K562 (cell line): ENCODE measurements at regions not wholly inside any gene's neighbourhood (a gene's known extent, or its start where the extent isn't known, plus 50 kb on each side); places are given as distances from the start of the nearest gene placed in this dataset.

Experiments used
- ATAC-seq: fragments of 200-7000 bp; cut with Tn5 transposase; 3 replicates; pipeline ENCODE4 v1.9.1; 2020; ENCODE audit warnings: moderate library complexity
- BruUV-seq: library from RNA; stranded (reverse); fragments of 400-500 nt; replicated peaks from 2 replicates; lab custom pipeline; 2021; lab: Mats Ljungman, UMichigan
- CTCF ChIA-PET: fragments of 300-600 bp; formaldehyde crosslinking; extraction: SDS; loops from one replicate; lab custom pipeline; 2021; ENCODE audit warnings: low intra/inter-chr PET ratio; lab: Yijun Ruan, JAX
- POLR2A ChIA-PET: fragments of 300-600, 350-650 bp; sonication (Branson Sonifier 250); formaldehyde crosslinking; extraction: SDS; loops from one replicate; lab custom pipeline; 2021; ENCODE audit warnings: antibody characterized with exemption, inconsistent platforms; lab: Yijun Ruan, JAX
- DNase-seq, 4 experiments: peaks; one replicate each; pipeline versions ENCODE4 v3.0.0 to v3.0.0-alpha.2; 2011 to 2018; ENCODE audit warnings: low spot score in 3 of 4, mixed read lengths in 3 of 4; ENCODE audit errors: extremely low read depth in 1 of 4
- FAIRE-seq: peaks from 2 replicates; lab custom pipeline; 2011; peaks lifted over from hg19 to GRCh38; lab: Jason Lieb, UNC
- H2AFZ ChIP-seq: 2 replicates; pipeline ENCODE4 v1.6.0; 2011; ENCODE audit warnings: low read depth, low read length, control low read depth, inconsistent platforms
- H3K27ac ChIP-seq: fragments of 200-600 bp; 3 replicates; pipeline ENCODE4 v1.8.0; 2011; ENCODE audit warnings: low read depth, mild to moderate bottlenecking, control low read depth, inconsistent platforms, low read length, moderate library complexity, mixed read lengths; ENCODE audit errors: extremely low read depth
- H3K27me3 ChIP-seq, 2 experiments: fragments of 300-600 bp in 1 of 2; 2 replicates in 1 of 2; 3 replicates in 1 of 2; pipeline versions ENCODE4 v1.6.0 to v1.8.0; 2011; ENCODE audit warnings: inconsistent platforms in 2 of 2, low read length in 2 of 2, mild to moderate bottlenecking in 1 of 2, mixed read lengths in 1 of 2, moderate library complexity in 1 of 2; ENCODE audit not compliant: control insufficient read depth in 2 of 2, insufficient read depth in 2 of 2
- H3K36me3 ChIP-seq: fragments of 300-600 bp; 3 replicates; pipeline ENCODE4 v1.8.0; 2011; ENCODE audit warnings: mild to moderate bottlenecking, low read length, inconsistent platforms; ENCODE audit not compliant: control insufficient read depth, insufficient read depth
- H3K4me1 ChIP-seq, 2 experiments: fragments of 200-600 bp in 1 of 2; replicated peaks in 1 of 2; 2 replicates in 1 of 2; 3 replicates in 1 of 2; pipeline versions ENCODE4 v1.5.1 to v1.8.0; 2011; ENCODE audit warnings: inconsistent platforms in 2 of 2, low read length in 2 of 2, mild to moderate bottlenecking in 1 of 2, mixed read lengths in 1 of 2, moderate library complexity in 1 of 2; ENCODE audit not compliant: control insufficient read depth in 2 of 2, insufficient read depth in 2 of 2
- H3K4me2 ChIP-seq: 2 replicates; pipeline ENCODE4 v1.6.1; 2011; ENCODE audit warnings: low read length, control low read depth, inconsistent platforms, mixed read lengths; ENCODE audit not compliant: insufficient read depth
- H3K4me3 ChIP-seq: fragments of 200-600 bp; sonication (generic), shearing (Covaris generic); 2 replicates; pipeline ENCODE4 v1.5.1; 2016; ENCODE audit warnings: control low read depth, inconsistent platforms
- H3K79me2 ChIP-seq: fragments of 200-600 bp; 3 replicates; pipeline ENCODE4 v1.8.0; 2011; ENCODE audit warnings: low read length, inconsistent platforms; ENCODE audit not compliant: control insufficient read depth, insufficient read depth
- H3K9ac ChIP-seq, 2 experiments: 2 replicates each; pipeline versions ENCODE4 v1.6.0 to v1.6.1; 2011; ENCODE audit warnings: low read depth in 2 of 2, low read length in 2 of 2, control low read depth in 1 of 2, inconsistent platforms in 1 of 2, mild to moderate bottlenecking in 1 of 2, mixed read lengths in 1 of 2; ENCODE audit not compliant: insufficient read depth in 1 of 2
- H3K9me1 ChIP-seq: one replicate; pipeline ENCODE4 v1.6.0; 2011; ENCODE audit warnings: inconsistent platforms, mild to moderate bottlenecking, low read length, moderate library complexity; ENCODE audit not compliant: control insufficient read depth, insufficient read depth
- H3K9me3 ChIP-seq: replicated peaks from 2 replicates; pipeline ENCODE4 v1.5.1; 2011; ENCODE audit warnings: low read depth, low read length, inconsistent platforms; ENCODE audit not compliant: control insufficient read depth, insufficient read depth
- H4K20me1 ChIP-seq: replicated peaks from 2 replicates; pipeline ENCODE4 v1.6.1; 2011; ENCODE audit warnings: low read length, inconsistent platforms, mixed read lengths; ENCODE audit not compliant: control insufficient read depth, insufficient read depth
- CCNT2 ChIP-seq: IDR thresholded peaks from 2 replicates; pipeline ENCODE4 v1.6.1; 2011; ENCODE audit warnings: borderline replicate concordance, low read depth, mild to moderate bottlenecking, moderate library complexity, mixed read lengths, low read length; ENCODE audit not compliant: insufficient read length; ENCODE audit errors: extremely low read depth
- MAFF ChIP-seq: IDR thresholded peaks from 2 replicates; pipeline ENCODE4 v1.6.1; 2012; ENCODE audit warnings: low read length, improper control_type of control experiment
- MAFG ChIP-seq: fragments of 450-650 bp; conservative IDR thresholded peaks from 2 replicates; pipeline ENCODE4 v1.6.1; 2016; ENCODE audit warnings: missing genetic modification characterization, missing compliant biosample characterization
- NFE2 ChIP-seq: IDR thresholded peaks from 2 replicates; pipeline ENCODE4 v1.6.1; 2014; ENCODE audit warnings: antibody characterized with exemption, low read depth
- NFE2L1 ChIP-seq: fragments of 450-650 bp; IDR thresholded peaks from 2 replicates; pipeline ENCODE4 v1.6.1; 2016; ENCODE audit warnings: missing genetic modification characterization, low read depth, mild to moderate bottlenecking, missing compliant biosample characterization, moderate library complexity, borderline replicate concordance
- WGBS: fragments of 100-300 bp; shearing (Covaris generic); methylation state at CpG from one replicate; pipeline ENCODE4 v1.1.6; 2016; ENCODE audit warnings: low coverage, mixed read lengths; ENCODE audit not compliant: insufficient coverage; ENCODE audit errors: missing lambda C conversion rate; 5-methylcytosine and 5-hydroxymethylcytosine counted together
- in situ Hi-C: fragments of 300-500 bp; cut with MboI; formaldehyde crosslinking; loops from 4 replicates; pipeline ENCODE4 v1.15.0; 2018; ENCODE audit warnings: inconsistent platforms, mixed read lengths
- intact Hi-C: fragments of 100-400 bp; cut with micrococcal nuclease; formaldehyde crosslinking; loops from 2 replicates; pipeline ENCODE4 v1.14.2; 2022
- TF ChIP-seq, protein P1 (sequence below): fragments of 250-450 bp; sonication (Bioruptor Pico); IDR thresholded peaks from 2 replicates; pipeline ENCODE4 v1.8.0; 2021; ENCODE audit warnings: moderate library complexity, mild to moderate bottlenecking, inconsistent platforms

DNA sequence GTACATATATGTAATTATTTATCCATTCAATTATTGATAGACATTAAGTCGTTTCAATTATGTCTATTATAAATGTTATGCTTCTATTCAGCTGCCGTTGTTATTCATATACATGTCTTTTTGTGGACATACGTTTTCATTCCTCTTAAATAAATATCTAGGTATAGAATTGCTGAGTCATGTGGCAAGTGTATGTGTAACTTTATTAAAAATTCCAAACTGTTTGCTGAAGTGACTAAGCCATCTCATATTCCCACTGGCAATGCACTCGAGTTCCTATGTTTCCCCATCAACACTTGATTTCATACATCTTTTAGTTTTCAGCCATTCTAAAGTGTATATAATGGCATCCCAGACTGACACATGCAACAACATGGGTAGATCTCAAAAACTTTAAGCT, 739.7 kb upstream of the POU3F2 start:
- TF ChIP-seq CCNT2 (no peak), NFE2 (0 out of 2 replicates have a peak, but pooled peaks have one; percentile 7), MAFG (tag) (peak; percentile 52; the same call in 1 of the 2 replicates), MAFF (0 out of 2 replicates have a peak, but pooled peaks have one; percentile 35), NFE2L1 (tag) (peak; percentile 17; the same call in 1 of the 2 replicates)
- TF ChIP-seq, protein P1, sequence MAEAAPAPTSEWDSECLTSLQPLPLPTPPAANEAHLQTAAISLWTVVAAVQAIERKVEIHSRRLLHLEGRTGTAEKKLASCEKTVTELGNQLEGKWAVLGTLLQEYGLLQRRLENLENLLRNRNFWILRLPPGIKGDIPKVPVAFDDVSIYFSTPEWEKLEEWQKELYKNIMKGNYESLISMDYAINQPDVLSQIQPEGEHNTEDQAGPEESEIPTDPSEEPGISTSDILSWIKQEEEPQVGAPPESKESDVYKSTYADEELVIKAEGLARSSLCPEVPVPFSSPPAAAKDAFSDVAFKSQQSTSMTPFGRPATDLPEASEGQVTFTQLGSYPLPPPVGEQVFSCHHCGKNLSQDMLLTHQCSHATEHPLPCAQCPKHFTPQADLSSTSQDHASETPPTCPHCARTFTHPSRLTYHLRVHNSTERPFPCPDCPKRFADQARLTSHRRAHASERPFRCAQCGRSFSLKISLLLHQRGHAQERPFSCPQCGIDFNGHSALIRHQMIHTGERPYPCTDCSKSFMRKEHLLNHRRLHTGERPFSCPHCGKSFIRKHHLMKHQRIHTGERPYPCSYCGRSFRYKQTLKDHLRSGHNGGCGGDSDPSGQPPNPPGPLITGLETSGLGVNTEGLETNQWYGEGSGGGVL (CRISPR knock-in tag) = no peak
- FAIRE-seq (no peak), DNase-seq (no peak), ATAC-seq (no peak)
- Histone ChIP-seq H2AFZ (no peak overlapping the region), H3K79me2 (no peaks in the 10 kb centered on the region), H3K9me1 (no peaks in the 10 kb centered on the region), H3K36me3 (no peaks in the 10 kb centered on the region), H3K4me2 (no peak overlapping the region), H3K4me3 (no peak overlapping the region), H3K27ac (no peak overlapping the region), H4K20me1 (no peaks in the 10 kb centered on the region), H3K4me1 (no peaks in the 10 kb centered on the region), H3K9me3 (no peaks in the 10 kb centered on the region; the same call in 1 of the 2 replicates), H3K9ac (no peak overlapping the region), H3K27me3 (no peaks in the 10 kb centered on the region)
- intact Hi-C loops = no loop called here
- CTCF ChIA-PET = no interaction called here
- WGBS = 0% methylated on average over 4 of the region's 4 CpGs
- in situ Hi-C loops = no loop called here
- no TSS peak for BruUV-seq
- POLR2A ChIA-PET = no interaction called here
